GM18909 (cell line): ENCODE measurements at regions not wholly inside any gene's neighbourhood (a gene's known extent, or its start where the extent isn't known, plus 50 kb on each side); places are given as distances from the start of the nearest gene placed in this dataset.

ENCODE experiments used
- ATAC-seq: cut with Tn5 transposase; IDR thresholded peaks from one replicate; pipeline ENCODE4 v1.9.1; 2021; ENCODE audit warnings: mild to moderate bottlenecking; ENCODE audit not compliant: unreplicated experiment, poor library complexity

- ATAC-seq: no peak
Observed at GRCh38 chr2:150142561-150142960, 344.9 kb downstream of the RND3 start.

GRCh38 chr2:150141226-150142001, 346.1 kb downstream of the RND3 start:
- no peak for ATAC-seq

- ATAC-seq: no peak
Observed at GRCh38 chr2:150140777-150141176, 346.7 kb downstream of the RND3 start.

- ATAC-seq: no peak
Observed at GRCh38 chr2:150138587-150138986, 348.9 kb downstream of the RND3 start.

- ATAC-seq: no peak
Observed at GRCh38 chr2:150137338-150138069, 350.0 kb downstream of the RND3 start.

- ATAC-seq: no peak
Observed at GRCh38 chr2:150136893-150137292, 350.6 kb downstream of the RND3 start.

GRCh38 chr2:150136401-150136800, 351.1 kb downstream of the RND3 start:
- no peak for ATAC-seq

- ATAC-seq: no peak
Observed at GRCh38 chr2:150135223-150135883, 352.1 kb downstream of the RND3 start.

GRCh38 chr2:150134223-150134857, 353.1 kb downstream of the RND3 start:
- no peak for ATAC-seq

- peak; percentile 85 for ATAC-seq
Observed at GRCh38 chr2:150133623-150134022, 353.8 kb downstream of the RND3 start.

GRCh38 chr2:150129921-150130575, 357.4 kb downstream of the RND3 start:
- ATAC-seq: no peak

GRCh38 chr2:150127995-150128394, 359.5 kb downstream of the RND3 start:
- ATAC-seq: no peak

GRCh38 chr2:150127346-150127990, 360.0 kb downstream of the RND3 start:
- ATAC-seq: no peak

GRCh38 chr2:150126839-150127238, 360.6 kb downstream of the RND3 start:
- ATAC-seq: no peak

GRCh38 chr2:150126143-150126740, 361.2 kb downstream of the RND3 start:
- ATAC-seq: no peak

- ATAC-seq: no peak
Observed at GRCh38 chr2:150125708-150126107, 361.8 kb downstream of the RND3 start.

- no peak for ATAC-seq
Observed at GRCh38 chr2:150125188-150125587, 362.3 kb downstream of the RND3 start.

- ATAC-seq: no peak
Observed at GRCh38 chr2:150124739-150125138, 362.7 kb downstream of the RND3 start.

- no peak for ATAC-seq
Observed at GRCh38 chr2:150122871-150123613, 364.4 kb downstream of the RND3 start.
